Amniotic epithelial cell (primary cell): ENCODE measurements at regions not wholly inside any gene's neighbourhood (a gene's known extent, or its start where the extent isn't known, plus 50 kb on each side); places are given as distances from the start of the nearest gene placed in this dataset.

Source experiments
- DNase-seq: peaks from one replicate; pipeline ENCODE4 v3.0.0-alpha.2; 2010; ENCODE audit warnings: low read depth

GRCh38 chr1:36643371-36644270, 160.9 kb upstream of the CSF3R start:
- no peak for DNase-seq

- no peak for DNase-seq
Measured at GRCh38 chr1:36642802-36643201, 160.1 kb upstream of the CSF3R start.

DNA sequence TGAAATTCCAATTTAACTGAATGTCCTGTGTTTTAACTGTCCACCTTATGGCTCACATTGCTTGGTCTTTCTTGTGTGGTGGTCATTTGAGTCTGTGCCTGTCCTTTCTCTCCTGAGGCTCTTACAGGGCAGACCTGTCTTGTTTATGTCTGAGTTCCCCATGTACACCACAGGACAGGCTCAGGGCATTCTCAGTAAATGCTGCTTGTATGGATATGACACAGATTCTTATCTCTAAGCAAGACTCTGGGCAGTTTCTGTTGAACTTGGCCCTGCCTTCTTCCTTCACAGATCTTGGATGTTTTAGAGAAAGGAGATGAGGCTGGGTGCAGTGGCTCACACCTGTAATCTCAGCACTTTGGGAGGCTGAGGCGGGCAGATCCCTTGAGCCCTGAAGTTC, 159.1 kb upstream of the CSF3R start:
- no peak for DNase-seq

DNA sequence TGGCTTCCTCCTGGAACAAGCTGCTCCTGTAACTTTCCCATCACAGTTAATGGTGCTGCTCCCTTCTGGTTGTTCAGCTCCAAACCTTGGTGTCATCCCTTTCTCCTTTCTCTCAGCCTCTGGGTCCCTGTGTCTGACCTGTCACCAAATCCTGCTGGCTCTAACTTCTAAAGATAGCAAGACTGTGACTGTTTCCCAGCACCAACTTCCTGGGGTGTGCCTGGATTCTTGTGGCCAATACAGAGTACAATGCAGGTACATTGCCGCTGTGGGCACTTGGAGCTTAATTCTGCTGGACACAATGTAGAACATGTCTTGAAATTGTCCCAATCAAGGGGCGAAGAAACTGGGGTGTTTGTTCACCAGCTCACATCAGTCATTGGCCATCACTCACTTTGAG, 156.7 kb upstream of the CSF3R start:
- DNase-seq = no peak

DNA sequence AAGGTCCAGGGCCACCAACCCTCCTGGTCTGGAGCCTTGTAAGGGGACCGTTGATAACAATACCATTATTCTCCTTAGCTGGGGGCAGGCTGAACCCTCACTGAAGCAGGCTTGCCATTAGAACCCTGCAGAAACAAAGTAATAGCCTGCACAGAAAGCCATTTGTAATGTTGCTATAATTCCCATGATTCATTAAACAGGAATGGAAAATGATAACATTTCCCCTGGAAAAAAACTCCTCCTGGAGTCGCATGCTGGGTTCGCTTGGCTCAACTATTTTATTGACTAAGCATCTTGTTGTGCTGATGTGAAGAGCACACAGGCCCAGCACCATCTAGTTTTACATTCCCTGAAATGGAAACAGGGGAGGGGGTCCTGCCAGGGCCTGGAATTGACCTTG, 155.6 kb upstream of the CSF3R start:
- peak; percentile 20 for DNase-seq

DNA sequence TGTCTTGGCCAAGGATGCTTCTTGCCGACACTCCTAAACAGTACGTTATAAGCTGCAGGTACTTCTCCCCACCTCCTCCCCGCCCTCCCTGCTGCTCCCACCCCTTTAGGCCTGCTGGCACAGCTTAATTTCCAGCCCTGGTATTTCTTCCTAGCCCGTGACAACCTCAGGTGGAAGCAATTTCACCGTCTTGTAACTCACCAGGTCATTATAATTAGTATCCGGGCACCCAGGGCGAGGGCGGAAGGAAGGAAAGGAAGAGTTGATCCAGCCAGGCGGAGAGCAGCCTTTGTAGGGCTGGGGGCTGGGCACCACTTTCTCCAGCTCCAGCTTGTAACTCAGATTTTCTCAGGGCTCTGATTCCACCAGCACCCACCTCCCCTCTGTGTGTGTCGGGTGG, 153.5 kb upstream of the CSF3R start:
- DNase-seq = no peak

GRCh38 chr1:36635284-36635683, 152.6 kb upstream of the CSF3R start:
- no peak for DNase-seq

- DNase-seq = no peak
Measured at GRCh38 chr1:36628804-36629203, 146.1 kb upstream of the CSF3R start.

DNA sequence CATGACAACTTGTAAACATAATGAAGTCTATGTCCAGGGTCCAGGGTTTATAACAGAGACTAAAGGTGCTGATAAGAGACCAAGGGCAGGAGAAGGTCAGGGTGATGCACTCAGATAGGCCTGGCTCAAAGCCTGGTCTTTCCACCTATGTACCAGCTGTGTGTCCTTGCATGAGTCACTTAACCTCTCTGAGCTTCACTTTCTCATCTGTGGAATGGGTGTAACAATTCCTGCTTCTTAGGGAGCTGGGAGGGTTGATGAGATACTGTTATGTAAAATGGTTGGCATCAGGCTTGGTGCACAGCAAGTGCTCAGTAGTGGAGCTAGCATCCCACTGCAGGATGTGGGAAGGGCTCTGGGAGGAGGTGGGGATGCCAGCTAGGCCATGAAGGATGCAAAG, 143.7 kb upstream of the CSF3R start:
- DNase-seq = no peak

GRCh38 chr1:36625935-36626310, 143.2 kb upstream of the CSF3R start:
- no peak for DNase-seq

DNA sequence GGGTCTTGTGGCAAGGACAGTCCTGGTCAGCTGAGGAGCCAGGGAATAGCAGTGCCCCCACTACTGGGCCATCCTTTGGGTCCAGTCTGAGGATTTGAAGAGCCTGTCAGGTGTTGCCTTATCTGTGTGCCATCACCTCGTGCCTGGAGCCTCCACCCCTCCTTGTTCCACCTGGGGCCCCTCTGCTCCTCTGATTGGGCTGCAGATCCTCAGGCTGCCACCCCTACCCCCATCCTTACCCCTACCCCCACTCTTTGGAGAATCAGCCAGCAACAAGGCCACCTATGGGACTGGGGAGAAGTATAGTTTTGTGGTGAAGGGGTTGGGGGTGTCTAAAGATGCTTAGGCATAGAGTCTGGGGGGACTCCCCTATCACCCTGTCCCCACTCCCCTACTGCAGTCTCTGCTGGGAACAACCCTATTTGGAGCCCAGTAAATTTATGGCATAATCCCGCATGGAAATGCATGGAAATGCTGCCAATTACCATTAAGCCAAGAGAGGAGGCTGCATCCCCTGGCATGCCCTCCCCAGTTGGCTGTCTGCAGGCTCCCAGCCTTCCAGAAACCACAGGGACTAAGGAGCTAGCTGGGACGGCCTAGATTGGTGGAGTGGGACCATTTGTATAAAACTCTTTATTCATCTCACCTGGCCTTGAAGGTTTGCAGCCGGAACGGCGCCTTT, 142.7 kb upstream of the CSF3R start:
- no peak for DNase-seq

- DNase-seq = no peak
Measured at GRCh38 chr1:36624466-36624865, 141.8 kb upstream of the CSF3R start.

- DNase-seq = no peak
Measured at GRCh38 chr1:36622741-36623648, 140.3 kb upstream of the CSF3R start.

GRCh38 chr1:36621531-36621930, 138.8 kb upstream of the CSF3R start:
- DNase-seq = no peak

- DNase-seq = no peak
Measured at GRCh38 chr1:36620142-36620541, 137.4 kb upstream of the CSF3R start.

DNA sequence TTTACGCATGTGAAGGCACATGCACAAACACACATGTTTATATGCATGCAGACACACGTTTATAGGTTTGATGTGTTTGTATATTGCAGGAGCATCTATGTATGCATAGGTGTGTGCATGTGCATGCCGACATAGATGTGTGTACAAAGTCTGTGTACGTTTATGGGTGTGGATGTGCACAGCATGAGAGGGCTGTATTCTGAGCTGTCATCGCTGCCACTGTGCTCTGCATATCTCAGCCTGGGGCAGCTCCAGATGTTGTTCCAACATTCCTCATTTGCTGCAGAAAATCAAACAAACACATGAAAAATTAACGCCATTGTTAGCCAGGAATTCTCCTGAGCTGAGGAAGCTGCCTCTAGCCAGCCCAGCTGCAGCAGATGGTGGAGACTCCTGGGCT, 132.3 kb upstream of the CSF3R start:
- no peak for DNase-seq

DNA sequence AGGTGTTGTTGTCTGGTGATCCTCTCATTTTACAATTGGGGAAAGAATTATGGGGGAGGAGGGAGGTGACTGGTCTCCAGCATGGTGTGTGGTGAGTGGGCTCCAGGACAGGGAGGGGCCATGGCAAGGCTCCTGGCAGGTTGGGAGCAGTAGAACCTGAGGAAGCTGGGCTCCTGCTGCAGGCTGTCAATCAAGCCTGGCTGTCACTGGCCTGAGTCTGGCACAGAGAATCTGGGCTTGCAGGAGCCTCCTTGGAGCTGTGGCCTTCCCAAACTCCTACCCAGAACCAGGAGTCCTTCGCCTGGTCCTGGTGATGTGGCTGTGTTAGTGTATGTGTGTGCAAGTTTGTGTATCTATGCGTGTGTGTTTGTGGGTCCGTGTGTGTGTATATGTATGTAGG, 131.9 kb upstream of the CSF3R start:
- DNase-seq = no peak

DNA sequence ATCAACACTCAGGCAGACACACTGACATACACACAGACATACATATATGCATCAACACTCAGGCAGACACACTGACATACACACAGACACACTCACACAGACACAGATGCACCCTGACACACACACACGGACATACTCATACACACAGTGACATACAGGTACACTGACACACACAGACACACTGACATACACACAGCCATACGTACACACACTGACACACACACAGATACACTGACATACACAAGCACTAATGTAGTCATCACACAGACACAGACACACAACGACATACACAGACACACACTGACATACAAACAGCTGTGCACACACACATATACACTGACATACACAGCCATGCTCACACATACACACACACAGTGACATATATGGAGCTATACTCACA, 131.0 kb upstream of the CSF3R start:
- no peak for DNase-seq

GRCh38 chr1:36612881-36613280, 130.2 kb upstream of the CSF3R start:
- DNase-seq = no peak

- DNase-seq = no peak
Measured at GRCh38 chr1:36612121-36612520, 129.4 kb upstream of the CSF3R start.

GRCh38 chr1:36609241-36610027, 126.7 kb upstream of the CSF3R start:
- DNase-seq = peak; percentile 36

DNA sequence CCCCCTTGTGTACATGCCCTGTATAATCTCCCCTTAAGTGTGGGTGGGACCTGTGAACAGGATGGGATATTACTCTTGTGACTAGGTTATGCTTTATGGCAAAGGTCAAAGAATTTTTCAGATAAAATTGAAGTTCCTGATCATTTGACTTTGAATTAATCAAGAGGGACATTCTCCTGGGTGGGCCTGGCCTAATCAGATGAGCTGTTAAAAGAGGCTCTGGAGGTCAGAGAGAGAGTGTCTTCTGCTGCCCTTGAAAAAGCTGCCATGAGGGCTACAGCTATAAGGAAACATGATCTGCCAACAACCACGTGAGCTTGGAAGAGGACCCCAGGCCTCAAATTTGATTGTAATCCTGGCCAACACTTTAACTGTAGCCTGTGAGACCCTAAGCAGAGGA, 125.6 kb upstream of the CSF3R start:
- DNase-seq = no peak
